Smooth muscle cell (in vitro differentiated cells): ENCODE measurements at regions not wholly inside any gene's neighbourhood (a gene's known extent, or its start where the extent isn't known, plus 50 kb on each side); places are given as distances from the start of the nearest gene placed in this dataset.

ENCODE experiments used
- DNase-seq: peaks from one replicate; lab custom pipeline; 2025; ENCODE audit not compliant: unreplicated experiment; lab: John Stamatoyannopoulos, UW
- H2AFZ ChIP-seq: fragments of 200-600 bp; sonication (generic); 2 replicates; pipeline ENCODE4 v1.6.0; 2016; ENCODE audit warnings: antibody characterized with exemption, low read depth, mild to moderate bottlenecking
- H3F3A ChIP-seq: fragments of 200-600 bp; sonication (generic); 2 replicates; pipeline ENCODE4 v1.6.0; 2017; ENCODE audit warnings: antibody characterized with exemption, low read depth
- H3K27ac ChIP-seq: fragments of 200-600 bp; sonication (generic); 2 replicates; pipeline ENCODE4 v1.5.1; 2016; ENCODE audit warnings: low read depth, mild to moderate bottlenecking
- H3K27me3 ChIP-seq: fragments of 200-600 bp; sonication (generic); 2 replicates; pipeline ENCODE4 v1.6.1; 2016; ENCODE audit warnings: low read depth, mild to moderate bottlenecking
- H3K36me3 ChIP-seq: fragments of 200-600 bp; sonication (generic); 2 replicates; pipeline ENCODE4 v1.5.1; 2016; ENCODE audit warnings: low read depth
- H3K4me1 ChIP-seq: fragments of 200-600 bp; sonication (generic); 2 replicates; pipeline ENCODE4 v1.5.1; 2016; ENCODE audit warnings: low read depth
- H3K4me2 ChIP-seq: fragments of 200-600 bp; sonication (generic); 2 replicates; pipeline ENCODE4 v1.6.0; 2016; ENCODE audit warnings: mild to moderate bottlenecking
- H3K4me3 ChIP-seq: fragments of 200-600 bp; sonication (generic); 2 replicates; pipeline ENCODE4 v1.5.1; 2016; ENCODE audit warnings: mild to moderate bottlenecking
- H3K79me2 ChIP-seq: fragments of 200-600 bp; sonication (generic); 2 replicates; pipeline ENCODE4 v1.6.0; 2016; ENCODE audit warnings: low read depth, mild to moderate bottlenecking
- H3K9ac ChIP-seq: fragments of 200-600 bp; sonication (generic); 2 replicates; pipeline ENCODE4 v1.6.0; 2016; ENCODE audit warnings: low read depth
- H3K9me3 ChIP-seq: fragments of 200-600 bp; sonication (generic); replicated peaks from 2 replicates; pipeline ENCODE4 v1.5.1; 2016; ENCODE audit warnings: low read depth
- H4K20me1 ChIP-seq: fragments of 200-600 bp; sonication (generic); 2 replicates; pipeline ENCODE4 v1.6.0; 2016; ENCODE audit warnings: low read depth
- WGBS: methylation state at CpG from one replicate; pipeline ENCODE4 v1.1.7; 2016; ENCODE audit warnings: low lambda C conversion rate; 5-methylcytosine and 5-hydroxymethylcytosine counted together
- TF ChIP-seq, protein P1 (sequence below): fragments of 200-600 bp; sonication (generic); IDR thresholded peaks from 2 replicates; pipeline ENCODE4 v1.5.1; 2017; ENCODE audit warnings: borderline replicate concordance, mild to moderate bottlenecking, antibody characterized with exemption; ENCODE audit not compliant: insufficient read depth, poor library complexity, severe bottlenecking

DNA sequence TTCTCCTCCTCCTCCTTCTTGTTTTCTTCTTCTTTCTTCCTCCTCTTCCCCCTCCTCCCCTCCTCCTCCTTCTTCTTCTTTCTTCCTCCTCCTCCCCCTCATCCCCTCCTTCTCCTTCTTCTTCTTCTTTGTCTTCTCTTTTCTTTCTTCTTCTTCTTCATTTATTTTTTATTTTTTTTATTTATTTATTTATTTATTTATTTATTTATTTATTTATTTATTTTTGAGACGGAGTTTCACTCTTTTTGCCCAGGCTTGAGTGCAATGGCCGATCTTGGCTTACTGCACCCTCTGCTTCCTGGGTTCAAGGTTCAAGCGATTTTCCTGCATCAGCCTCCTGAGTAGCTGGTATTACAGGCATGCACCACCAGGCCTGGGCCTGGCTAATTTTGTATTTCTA is 1332.5 kb upstream of the CDH9 start:
- TF ChIP-seq, protein P1, sequence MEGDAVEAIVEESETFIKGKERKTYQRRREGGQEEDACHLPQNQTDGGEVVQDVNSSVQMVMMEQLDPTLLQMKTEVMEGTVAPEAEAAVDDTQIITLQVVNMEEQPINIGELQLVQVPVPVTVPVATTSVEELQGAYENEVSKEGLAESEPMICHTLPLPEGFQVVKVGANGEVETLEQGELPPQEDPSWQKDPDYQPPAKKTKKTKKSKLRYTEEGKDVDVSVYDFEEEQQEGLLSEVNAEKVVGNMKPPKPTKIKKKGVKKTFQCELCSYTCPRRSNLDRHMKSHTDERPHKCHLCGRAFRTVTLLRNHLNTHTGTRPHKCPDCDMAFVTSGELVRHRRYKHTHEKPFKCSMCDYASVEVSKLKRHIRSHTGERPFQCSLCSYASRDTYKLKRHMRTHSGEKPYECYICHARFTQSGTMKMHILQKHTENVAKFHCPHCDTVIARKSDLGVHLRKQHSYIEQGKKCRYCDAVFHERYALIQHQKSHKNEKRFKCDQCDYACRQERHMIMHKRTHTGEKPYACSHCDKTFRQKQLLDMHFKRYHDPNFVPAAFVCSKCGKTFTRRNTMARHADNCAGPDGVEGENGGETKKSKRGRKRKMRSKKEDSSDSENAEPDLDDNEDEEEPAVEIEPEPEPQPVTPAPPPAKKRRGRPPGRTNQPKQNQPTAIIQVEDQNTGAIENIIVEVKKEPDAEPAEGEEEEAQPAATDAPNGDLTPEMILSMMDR = no peak
- Histone ChIP-seq H3K27ac (no peak overlapping the region), H3K27me3 (no peaks in the 10 kb centered on the region), H3K4me3 (no peak overlapping the region), H3K36me3 (no peaks in the 10 kb centered on the region), H3K4me2 (no peak overlapping the region), H3K9me3 (no peaks in the 10 kb centered on the region), H3K4me1 (no peaks in the 10 kb centered on the region), H4K20me1 (no peaks in the 10 kb centered on the region), H2AFZ (no peak overlapping the region), H3K79me2 (no peaks in the 10 kb centered on the region), H3F3A (no peaks in the 10 kb centered on the region), H3K9ac (no peak overlapping the region)
- 87% methylated on average over 3 of the region's 3 CpGs for WGBS
- no peak for DNase-seq

DNA sequence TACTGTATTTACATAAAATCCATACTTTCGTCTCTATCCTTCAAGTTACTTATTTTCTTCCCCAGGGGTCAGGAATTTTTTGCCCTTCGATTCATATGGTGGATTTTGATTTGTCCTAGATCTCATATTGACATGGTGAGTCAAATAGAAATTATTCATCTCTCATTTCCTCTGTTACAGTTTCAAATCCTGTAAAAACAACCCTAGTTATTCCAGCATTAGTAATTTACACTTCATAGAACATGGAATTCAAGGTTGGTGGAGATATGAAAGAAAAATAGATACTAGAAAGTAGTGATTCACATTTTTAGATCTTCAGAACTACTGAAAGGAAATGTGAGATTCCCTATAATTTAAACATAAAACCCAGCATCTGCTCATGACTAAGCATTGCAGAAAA is 1331.0 kb upstream of the CDH9 start:
- WGBS = 89% methylated on average over 2 of the region's 2 CpGs
- H3K4me1 ChIP-seq = no peaks in the 10 kb centered on the region

DNA sequence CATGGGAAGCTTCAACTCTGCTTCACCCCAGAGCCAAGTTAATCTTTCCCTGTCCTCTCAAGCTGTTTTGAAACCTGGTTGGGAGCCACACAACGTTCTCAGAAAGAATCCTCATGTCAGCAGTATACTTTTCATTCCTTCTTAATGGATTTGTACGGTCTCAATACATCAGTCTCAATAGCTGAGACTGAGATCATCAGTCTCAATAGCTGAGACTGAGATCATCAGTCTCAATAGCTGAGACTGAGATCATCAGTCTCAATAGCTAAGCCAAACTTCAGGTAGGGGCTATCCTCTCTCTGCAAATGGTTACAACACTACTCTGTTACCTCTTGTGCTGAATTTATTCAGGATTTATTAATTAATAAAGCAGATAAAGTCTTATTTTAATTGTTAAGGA is 1317.4 kb upstream of the CDH9 start:
- TF ChIP-seq, protein P1 = no peak
- Histone ChIP-seq H2AFZ (no peak overlapping the region), H4K20me1 (no peaks in the 10 kb centered on the region), H3K27me3 (no peaks in the 10 kb centered on the region), H3K4me3 (no peak overlapping the region), H3K9ac (no peak overlapping the region), H3K36me3 (no peaks in the 10 kb centered on the region), H3K79me2 (no peaks in the 10 kb centered on the region), H3K27ac (peak overlapping the region; percentile 48), H3K9me3 (peaks cover 8% of the 10 kb centered on the region), H3K4me1 (no peaks in the 10 kb centered on the region), H3F3A (no peaks in the 10 kb centered on the region), H3K4me2 (no peak overlapping the region)
- WGBS = 33% methylated on average over 2 of the region's 2 CpGs
- no peak for DNase-seq

More for the DNA sequence above, 1331.0 kb upstream of the CDH9 start:
- Histone ChIP-seq H3K4me3 (no peak overlapping the region), H3K4me2 (no peak overlapping the region), H4K20me1 (no peaks in the 10 kb centered on the region), H3F3A (no peaks in the 10 kb centered on the region), H3K36me3 (no peaks in the 10 kb centered on the region), H3K9me3 (no peaks in the 10 kb centered on the region), H3K9ac (no peak overlapping the region), H3K27ac (no peak overlapping the region), H3K79me2 (no peaks in the 10 kb centered on the region), H3K27me3 (no peaks in the 10 kb centered on the region), H2AFZ (no peak overlapping the region)
- TF ChIP-seq, protein P1 = no peak
- DNase-seq = no peak

DNA sequence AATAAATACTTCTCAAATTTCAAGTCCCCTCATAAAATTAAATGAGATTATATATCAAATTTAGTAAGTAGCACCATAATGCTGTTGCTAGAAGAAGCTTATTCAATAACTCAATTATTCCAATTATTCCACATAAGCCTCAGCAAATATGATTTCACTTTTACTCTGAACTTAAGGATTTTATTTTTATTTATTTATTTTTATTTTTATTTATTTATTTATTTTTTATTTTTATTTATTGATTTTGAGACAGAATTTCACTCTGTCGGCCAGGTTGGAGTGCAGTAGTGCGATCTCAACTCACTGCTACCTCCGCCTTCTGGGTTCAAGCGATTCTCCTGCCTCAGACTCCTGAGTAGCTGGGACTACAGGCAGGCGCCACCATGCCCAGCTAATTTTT is 1308.3 kb upstream of the CDH9 start:
- no peak overlapping the region for H2AFZ ChIP-seq
- H3K4me1 ChIP-seq = no peaks in the 10 kb centered on the region
- H3K27me3 ChIP-seq = no peaks in the 10 kb centered on the region
- H3K4me3 ChIP-seq = no peak overlapping the region
- H3K79me2 ChIP-seq = no peaks in the 10 kb centered on the region
- no peaks in the 10 kb centered on the region for H4K20me1 ChIP-seq
- no peak overlapping the region for H3K4me2 ChIP-seq
- no peak for DNase-seq
- no peak overlapping the region for H3K9ac ChIP-seq
- no peaks in the 10 kb centered on the region for H3F3A ChIP-seq
- TF ChIP-seq, protein P1 = no peak
- 97% methylated on average over 5 of the region's 5 CpGs for WGBS
- H3K27ac ChIP-seq = no peak overlapping the region
- H3K36me3 ChIP-seq = no peaks in the 10 kb centered on the region
- H3K9me3 ChIP-seq = peaks cover 7% of the 10 kb centered on the region
